Activated CD4-positive, alpha-beta memory T cell treated with anti-CD3 and anti-CD28 coated beads, Interleukin-2, amount 10 ng/mL, durations not matched to agents 7 days and 5 days (primary cell): ENCODE measurements at regions not wholly inside any gene's neighbourhood (a gene's known extent, or its start where the extent isn't known, plus 50 kb on each side); places are given as distances from the start of the nearest gene placed in this dataset.

Experiments used
- CTCF ChIA-PET: fragments of 350-600 bp; sonication (Branson Sonifier 250); formaldehyde crosslinking; loops from one replicate; lab custom pipeline; 2021; ENCODE audit warnings: antibody characterized with exemption, inconsistent platforms; lab: Charles Lee
- POLR2A ChIA-PET: fragments of 350-600 bp; sonication (Branson Sonifier 250); formaldehyde crosslinking; loops from one replicate; lab custom pipeline; 2021; ENCODE audit warnings: antibody characterized with exemption; lab: Charles Lee
- DNase-seq: peaks from one replicate; pipeline ENCODE4 v3.0.0-alpha.2; 2020
- H3K27ac Mint-ChIP-seq: one replicate; pipeline ENCODE4 v1.8.0; 2021; ENCODE audit warnings: mild to moderate bottlenecking, mixed read lengths
- H3K27me3 Mint-ChIP-seq: one replicate; pipeline ENCODE4 v1.8.0; 2021; ENCODE audit warnings: mixed read lengths
- H3K36me3 Mint-ChIP-seq: one replicate; pipeline ENCODE4 v1.8.0; 2021; ENCODE audit warnings: low read depth, mixed read lengths
- H3K4me1 Mint-ChIP-seq: one replicate; pipeline ENCODE4 v1.8.0; 2021; ENCODE audit warnings: mixed read lengths
- H3K4me3 Mint-ChIP-seq: one replicate; pipeline ENCODE4 v1.8.0; 2021; ENCODE audit warnings: mild to moderate bottlenecking, mixed read lengths
- H3K9me3 Mint-ChIP-seq: one replicate; pipeline ENCODE4 v1.8.0; 2021; ENCODE audit warnings: mixed read lengths

DNA sequence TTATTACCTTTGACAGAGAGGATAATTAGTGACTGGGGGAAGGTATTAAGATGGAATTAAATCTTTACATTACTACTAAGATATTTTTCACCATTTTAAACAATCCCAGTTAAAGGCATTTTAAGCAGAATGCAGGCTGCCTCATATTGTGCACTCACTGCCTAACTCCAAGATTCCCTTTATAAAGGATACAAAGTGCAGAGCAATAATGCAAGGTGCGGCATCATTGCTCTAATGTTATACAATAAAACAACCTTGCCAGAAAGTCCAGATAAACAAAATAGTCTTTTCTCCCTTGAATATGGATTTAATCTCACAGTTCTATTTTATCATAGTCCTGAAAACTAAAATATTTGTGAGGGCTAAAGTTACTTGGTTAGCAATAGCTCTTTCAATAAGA is 1031.6 kb upstream of the SEMA6D start:
- Mint-ChIP-seq H3K27ac (no peak overlapping the region), H3K9me3 (peaks cover 13% of the 10 kb centered on the region), H3K36me3 (no peaks in the 10 kb centered on the region), H3K4me1 (no peaks in the 10 kb centered on the region), H3K27me3 (no peaks in the 10 kb centered on the region), H3K4me3 (no peak overlapping the region)
- CTCF ChIA-PET: no interaction called here
- DNase-seq: no peak
- POLR2A ChIA-PET: no interaction called here

DNA sequence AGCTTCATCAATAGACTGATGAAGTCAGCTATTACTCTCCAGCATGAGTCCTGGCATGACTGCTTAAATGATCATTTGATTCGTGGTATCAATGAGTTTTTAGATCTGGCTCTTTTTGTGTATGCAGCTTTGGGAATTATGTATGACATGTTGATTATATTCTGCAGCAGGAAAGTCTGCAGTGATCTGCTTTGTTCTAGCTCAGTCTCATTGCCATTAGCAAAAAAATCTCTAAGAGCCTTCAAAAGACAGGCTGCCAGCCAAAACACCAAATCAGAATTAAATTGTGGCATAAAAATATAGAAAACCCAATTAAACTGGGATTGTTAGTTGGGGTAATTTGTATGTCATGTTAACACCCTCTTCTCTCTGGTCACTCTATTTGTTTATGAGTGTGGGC is 1021.0 kb upstream of the SEMA6D start:
- Mint-ChIP-seq H3K9me3 (peaks cover 6% of the 10 kb centered on the region), H3K4me3 (no peak overlapping the region), H3K27me3 (no peaks in the 10 kb centered on the region), H3K36me3 (no peaks in the 10 kb centered on the region), H3K27ac (no peak overlapping the region), H3K4me1 (no peaks in the 10 kb centered on the region)
- CTCF ChIA-PET: no interaction called here
- DNase-seq: no peak
- POLR2A ChIA-PET: no interaction called here

DNA sequence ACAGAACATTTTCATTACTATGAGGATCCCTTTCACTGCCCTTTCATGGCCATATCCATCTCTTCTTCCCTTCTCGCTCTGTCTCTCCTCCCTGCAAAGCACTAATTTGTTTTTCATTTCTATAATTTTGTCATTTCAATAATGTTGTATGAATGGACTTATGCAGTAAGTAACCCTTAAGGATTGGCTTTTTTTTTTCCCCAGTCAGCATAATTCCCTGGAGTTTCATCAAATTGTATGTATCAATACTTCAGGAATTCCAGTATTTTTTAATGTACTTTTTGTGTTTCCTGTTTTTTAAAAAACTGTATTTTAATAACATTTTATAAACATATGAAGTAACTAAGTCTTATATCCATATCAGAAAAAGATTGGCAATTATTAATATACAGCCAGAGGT is 1016.0 kb upstream of the SEMA6D start:
- H3K27ac Mint-ChIP-seq: no peak overlapping the region
- H3K4me1 Mint-ChIP-seq: no peaks in the 10 kb centered on the region
- H3K36me3 Mint-ChIP-seq: no peaks in the 10 kb centered on the region
- peaks cover 18% of the 10 kb centered on the region for H3K9me3 Mint-ChIP-seq
- no peak for DNase-seq
- no peaks in the 10 kb centered on the region for H3K27me3 Mint-ChIP-seq
- ChIA-PET CTCF (no interaction called here), POLR2A (no interaction called here)
- H3K4me3 Mint-ChIP-seq: no peak overlapping the region

DNA sequence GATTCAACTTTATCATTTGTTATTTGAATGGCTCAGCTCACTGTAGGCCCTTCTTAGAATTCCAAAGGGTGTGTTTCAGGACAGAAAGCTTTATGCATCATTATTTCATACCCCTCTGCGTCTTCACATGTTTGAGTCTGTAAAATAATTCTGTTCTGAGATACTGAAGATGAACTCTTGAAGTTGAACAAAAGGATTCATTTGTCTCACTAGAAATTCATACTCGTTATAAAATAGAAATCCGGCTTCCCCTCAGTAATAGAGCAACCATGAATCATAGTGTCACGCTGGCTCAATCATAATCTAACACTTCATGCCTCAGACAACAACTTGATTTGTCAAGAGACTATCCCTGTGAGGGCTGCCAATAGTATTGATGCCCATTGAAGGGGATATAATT is 1015.4 kb upstream of the SEMA6D start:
- Mint-ChIP-seq H3K36me3 (no peaks in the 10 kb centered on the region), H3K9me3 (peaks cover 20% of the 10 kb centered on the region), H3K27me3 (no peaks in the 10 kb centered on the region), H3K27ac (no peak overlapping the region), H3K4me3 (no peak overlapping the region), H3K4me1 (no peaks in the 10 kb centered on the region)
- POLR2A ChIA-PET: no interaction called here
- no peak for DNase-seq
- CTCF ChIA-PET: no interaction called here

DNA sequence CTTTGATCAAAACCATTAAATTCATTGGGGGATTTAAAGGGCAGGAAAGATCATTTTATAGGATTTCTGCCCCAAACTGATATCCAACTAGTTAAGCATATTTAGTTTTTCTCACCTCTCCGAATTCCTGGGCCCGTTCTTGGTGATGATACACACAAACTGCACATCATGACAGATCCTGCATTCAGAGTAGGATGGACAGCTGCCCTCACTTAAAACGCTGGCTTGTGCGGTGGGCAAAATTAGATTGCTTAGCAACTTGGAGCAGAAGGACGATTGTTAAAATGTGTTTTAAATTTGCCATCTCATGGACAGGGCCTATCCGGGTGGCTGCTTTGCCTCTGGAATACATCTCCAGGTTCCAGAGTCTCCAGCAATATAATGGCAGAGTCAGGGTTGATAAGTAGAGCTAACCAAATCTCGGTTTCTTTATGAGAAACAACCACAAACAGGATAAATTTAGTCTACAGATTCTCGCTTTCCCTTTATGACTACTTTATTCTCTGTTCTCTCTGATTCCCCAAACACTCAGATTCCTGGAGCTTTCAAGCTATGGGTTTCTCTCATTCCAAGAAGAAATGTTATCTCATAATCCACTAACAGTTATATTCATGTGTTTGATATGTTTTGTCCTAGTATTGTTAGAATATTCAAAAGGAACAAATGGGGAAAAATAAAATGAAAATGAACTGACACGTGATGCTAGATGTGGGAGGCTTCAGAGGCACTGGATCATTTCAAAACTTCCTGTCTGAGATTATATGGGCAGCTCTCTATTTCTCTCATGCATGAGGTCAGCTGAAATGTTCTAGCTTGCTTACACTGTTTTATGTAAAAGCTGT is 1014.1 kb upstream of the SEMA6D start:
- no peaks in the 10 kb centered on the region for H3K27me3 Mint-ChIP-seq
- H3K9me3 Mint-ChIP-seq: peaks cover 20% of the 10 kb centered on the region
- CTCF ChIA-PET: no interaction called here

DNA sequence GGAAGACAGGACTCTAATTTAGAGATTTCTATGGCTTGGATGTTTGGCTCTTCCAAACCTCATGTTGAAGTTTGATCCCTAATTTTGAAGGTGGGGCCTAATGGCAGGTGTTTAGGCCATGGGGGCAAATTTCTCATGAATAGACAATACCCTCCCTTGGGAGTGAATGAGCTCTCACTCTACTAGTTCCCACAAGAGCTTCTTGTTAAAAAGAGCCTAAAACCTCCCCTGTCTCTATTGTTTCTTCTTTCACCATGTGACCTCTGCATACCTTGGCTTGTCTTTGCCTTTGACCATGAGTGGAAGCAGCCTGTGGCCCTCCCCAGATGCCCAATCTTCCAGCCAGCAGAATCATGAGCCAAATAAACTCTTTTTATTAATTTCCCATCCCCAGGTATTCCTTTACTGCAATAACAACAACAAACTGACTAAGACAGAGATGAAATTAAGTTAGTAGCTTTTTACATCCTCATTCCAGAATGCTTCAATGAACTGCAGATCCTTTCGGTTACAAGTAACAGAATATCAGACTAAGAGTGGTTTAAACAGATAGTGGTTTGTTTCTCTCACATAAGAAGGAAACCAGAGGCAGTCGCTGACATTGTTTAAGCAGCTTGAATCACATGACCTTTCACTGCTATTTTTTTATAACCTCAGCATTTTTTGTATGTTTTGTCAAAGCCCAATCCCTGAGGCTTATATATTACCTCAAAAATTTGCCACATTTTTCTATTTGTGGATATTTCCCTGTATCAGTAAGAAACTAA is 1013.3 kb upstream of the SEMA6D start:
- ChIA-PET POLR2A (no interaction called here), CTCF (no interaction called here)
- Mint-ChIP-seq H3K9me3 (peaks cover 18% of the 10 kb centered on the region), H3K36me3 (no peaks in the 10 kb centered on the region), H3K4me1 (no peaks in the 10 kb centered on the region), H3K27ac (no peak overlapping the region), H3K4me3 (no peak overlapping the region), H3K27me3 (no peaks in the 10 kb centered on the region)
- no peak for DNase-seq

More for the DNA sequence above, 1014.1 kb upstream of the SEMA6D start:
- Mint-ChIP-seq H3K4me3 (no peak overlapping the region), H3K27ac (no peak overlapping the region), H3K4me1 (no peaks in the 10 kb centered on the region), H3K36me3 (no peaks in the 10 kb centered on the region)
- DNase-seq: no peak
- POLR2A ChIA-PET: no interaction called here

DNA sequence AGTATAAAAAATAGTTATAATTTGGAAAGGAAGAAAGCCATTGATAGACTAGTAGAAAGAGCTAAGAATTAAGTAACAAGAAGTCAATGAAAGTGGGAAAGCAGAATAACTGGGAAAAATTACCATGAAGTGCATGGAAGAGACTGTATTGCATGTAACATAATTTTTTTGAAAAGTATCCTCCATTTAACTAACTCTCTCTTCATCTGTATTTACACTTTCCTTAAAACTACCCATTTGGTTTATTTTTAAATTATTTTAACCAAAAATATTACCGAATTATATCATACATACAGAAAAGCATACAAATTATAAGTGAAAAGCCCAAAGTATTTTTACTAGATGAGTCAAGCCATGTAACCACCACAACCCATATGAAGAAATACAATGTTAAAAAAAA is 1009.9 kb upstream of the SEMA6D start:
- POLR2A ChIA-PET: no interaction called here
- Mint-ChIP-seq H3K4me1 (no peaks in the 10 kb centered on the region), H3K4me3 (no peak overlapping the region), H3K27ac (no peak overlapping the region), H3K27me3 (no peaks in the 10 kb centered on the region), H3K9me3 (peaks cover 13% of the 10 kb centered on the region), H3K36me3 (no peaks in the 10 kb centered on the region)
- DNase-seq: no peak
- CTCF ChIA-PET: no interaction called here

DNA sequence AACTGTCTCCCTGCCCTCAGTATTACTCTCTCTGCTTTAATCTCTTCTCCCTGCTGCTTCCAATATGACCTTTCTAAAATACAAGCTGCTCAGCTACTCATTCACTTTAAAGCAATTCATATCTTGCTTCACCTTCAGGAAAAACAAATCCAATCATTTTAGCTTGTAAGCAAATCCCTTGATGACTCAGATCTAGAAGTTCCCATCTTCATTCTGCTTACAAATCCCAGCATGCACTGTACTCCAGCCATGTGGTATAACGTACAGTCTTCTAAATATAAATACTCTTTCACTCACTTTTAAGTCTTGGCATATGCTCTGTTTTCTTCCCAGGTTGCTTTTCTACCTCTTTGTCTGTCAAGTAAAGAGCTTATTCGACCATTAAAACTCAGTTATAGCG is 1009.1 kb upstream of the SEMA6D start:
- DNase-seq: no peak
- no peaks in the 10 kb centered on the region for H3K27me3 Mint-ChIP-seq
- no peak overlapping the region for H3K27ac Mint-ChIP-seq
- H3K4me1 Mint-ChIP-seq: no peaks in the 10 kb centered on the region
- peaks cover 13% of the 10 kb centered on the region for H3K9me3 Mint-ChIP-seq
- CTCF ChIA-PET: no interaction called here
- no peak overlapping the region for H3K4me3 Mint-ChIP-seq
- POLR2A ChIA-PET: no interaction called here
- H3K36me3 Mint-ChIP-seq: no peaks in the 10 kb centered on the region

DNA sequence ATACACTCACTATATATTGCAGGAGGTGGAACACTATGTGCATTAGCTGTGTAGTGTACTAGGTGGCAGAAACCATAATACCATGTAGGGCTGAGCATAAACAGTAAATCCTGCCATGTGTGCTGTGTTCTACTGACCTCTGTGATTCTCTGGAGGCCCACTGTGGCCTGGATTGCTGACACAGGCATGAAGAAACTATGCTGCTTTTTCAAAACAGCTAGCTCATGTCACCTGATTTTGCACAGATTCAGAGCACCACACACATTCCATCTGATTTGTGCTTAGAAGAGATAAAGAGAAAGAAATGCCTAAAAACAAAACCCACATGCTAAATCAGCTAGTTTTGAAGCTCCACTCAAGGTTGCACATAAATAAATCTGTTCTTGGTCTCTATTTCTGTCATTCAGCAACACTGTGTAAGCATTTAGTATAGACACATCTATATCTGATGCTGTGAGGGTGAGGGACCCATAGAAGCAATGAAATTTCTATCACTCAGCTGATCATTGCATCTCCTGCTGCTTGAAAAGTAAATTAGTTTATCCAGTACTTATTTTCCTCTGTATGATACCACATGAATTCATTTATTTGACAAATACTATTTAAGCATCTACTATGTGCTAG is 1007.7 kb upstream of the SEMA6D start:
- Mint-ChIP-seq H3K4me3 (no peak overlapping the region), H3K27ac (no peak overlapping the region), H3K27me3 (no peaks in the 10 kb centered on the region), H3K9me3 (peaks cover 8% of the 10 kb centered on the region), H3K36me3 (no peaks in the 10 kb centered on the region), H3K4me1 (no peaks in the 10 kb centered on the region)
- CTCF ChIA-PET: no interaction called here
- POLR2A ChIA-PET: no interaction called here
- DNase-seq: no peak

DNA sequence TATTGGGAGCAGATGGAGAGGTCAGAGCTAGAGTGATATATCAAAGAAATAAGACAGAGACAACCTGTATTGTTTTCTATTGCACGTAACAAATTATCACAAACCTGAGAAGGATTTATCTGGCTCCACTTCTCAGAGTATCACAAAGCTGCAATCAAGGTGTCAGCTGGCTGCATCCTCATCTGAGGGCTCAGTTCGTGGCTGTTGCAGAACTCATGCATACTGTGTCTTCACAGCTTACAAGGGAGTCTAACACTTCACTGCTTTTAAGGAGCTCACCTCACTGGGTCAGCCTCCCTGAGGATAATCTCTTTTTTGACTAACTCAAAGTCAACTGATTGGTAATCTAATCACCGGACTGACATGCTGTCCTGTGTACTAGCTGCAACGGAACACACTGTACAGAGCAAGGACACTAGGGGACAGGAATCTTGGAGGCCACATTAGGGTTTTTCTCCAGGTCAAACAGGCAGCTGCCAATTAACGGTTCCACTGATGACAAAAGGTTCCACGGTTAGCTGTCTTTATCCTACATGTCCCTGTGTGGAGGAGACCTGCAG is 1006.8 kb upstream of the SEMA6D start:
- H3K27ac Mint-ChIP-seq: no peak overlapping the region
- no peaks in the 10 kb centered on the region for H3K36me3 Mint-ChIP-seq

DNA sequence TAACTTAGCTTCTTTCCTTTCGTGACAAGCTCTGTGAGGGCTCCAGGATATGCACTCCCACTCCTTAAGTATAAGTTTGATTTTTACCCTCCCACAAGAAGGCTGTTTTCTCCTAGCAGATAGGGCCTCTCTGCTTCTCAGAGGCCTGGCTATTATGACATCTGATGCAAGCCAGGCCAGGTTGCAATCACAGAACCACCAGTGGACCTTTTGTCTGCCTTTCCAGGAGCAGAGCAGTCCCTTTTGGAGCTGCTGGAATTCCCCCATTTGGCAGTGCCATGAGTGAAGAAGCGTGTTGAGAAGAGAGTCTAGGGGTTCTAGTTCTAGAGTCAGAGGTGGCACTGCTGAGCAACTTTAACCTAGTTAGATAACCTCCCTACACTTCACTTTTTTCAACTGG is 1004.3 kb upstream of the SEMA6D start:
- ChIA-PET CTCF (no interaction called here), POLR2A (no interaction called here)
- Mint-ChIP-seq H3K27ac (no peak overlapping the region), H3K36me3 (no peaks in the 10 kb centered on the region), H3K27me3 (no peaks in the 10 kb centered on the region), H3K4me1 (no peaks in the 10 kb centered on the region), H3K9me3 (peaks cover 3% of the 10 kb centered on the region), H3K4me3 (no peak overlapping the region)
- DNase-seq: no peak

More for the DNA sequence above, 1006.8 kb upstream of the SEMA6D start:
- ChIA-PET CTCF (no interaction called here), POLR2A (no interaction called here)
- Mint-ChIP-seq H3K4me3 (no peak overlapping the region), H3K9me3 (peaks cover 4% of the 10 kb centered on the region), H3K4me1 (no peaks in the 10 kb centered on the region), H3K27me3 (no peaks in the 10 kb centered on the region)
- DNase-seq: no peak

DNA sequence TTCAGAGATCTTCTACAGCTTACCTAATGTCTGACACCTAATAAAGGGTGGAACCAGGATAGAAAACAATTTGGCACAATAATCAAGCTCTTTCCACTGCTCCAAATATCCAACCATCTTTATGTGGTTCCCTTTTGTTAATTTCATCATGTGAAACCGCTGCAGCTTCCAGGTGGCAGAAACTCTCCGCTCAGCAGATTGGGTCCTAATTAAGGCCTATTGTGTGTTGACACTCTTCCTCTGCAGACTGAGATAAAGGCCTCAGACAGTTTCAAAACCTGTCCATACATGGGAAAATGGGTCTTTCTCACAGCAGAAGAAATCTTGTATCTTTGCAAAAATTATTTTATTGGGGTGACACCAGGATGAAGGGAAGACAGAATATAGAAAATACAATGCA is 1002.4 kb upstream of the SEMA6D start:
- H3K36me3 Mint-ChIP-seq: no peaks in the 10 kb centered on the region
- no peaks in the 10 kb centered on the region for H3K27me3 Mint-ChIP-seq
- H3K9me3 Mint-ChIP-seq: peaks cover 3% of the 10 kb centered on the region
- POLR2A ChIA-PET: interaction anchor here (0.6 kb wide), 1 partner anchor 448 kb away, joined by 3 read pairs; no protein-coding TSS in a partner anchor
- H3K27ac Mint-ChIP-seq: no peak overlapping the region
- H3K4me1 Mint-ChIP-seq: no peaks in the 10 kb centered on the region
- no peak for DNase-seq
- H3K4me3 Mint-ChIP-seq: no peak overlapping the region
- CTCF ChIA-PET: no interaction called here

DNA sequence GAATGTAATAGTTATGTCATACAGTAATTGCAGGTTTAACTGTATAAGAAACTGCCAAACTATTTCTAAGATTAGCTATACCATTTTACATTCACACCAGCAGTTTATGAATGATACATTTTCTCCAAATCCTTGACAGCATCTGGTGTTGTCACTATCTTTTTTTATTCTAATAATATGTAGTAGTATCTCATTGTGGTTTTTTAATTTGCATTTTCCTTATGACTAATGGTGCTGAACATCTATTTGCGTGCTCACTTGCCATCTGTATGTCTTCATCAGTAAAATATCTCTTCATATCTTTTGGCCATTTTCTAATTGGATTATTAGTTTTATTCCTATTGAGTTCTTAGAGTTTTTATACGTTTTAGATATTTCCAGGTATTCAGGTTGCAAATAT is 994.0 kb upstream of the SEMA6D start:
- ChIA-PET POLR2A (no interaction called here), CTCF (no interaction called here)
- Mint-ChIP-seq H3K27ac (no peak overlapping the region), H3K4me3 (no peak overlapping the region), H3K36me3 (no peaks in the 10 kb centered on the region), H3K9me3 (peaks cover 9% of the 10 kb centered on the region), H3K4me1 (no peaks in the 10 kb centered on the region), H3K27me3 (no peaks in the 10 kb centered on the region)
- no peak for DNase-seq
